ENCODE measurements at regions not wholly inside any gene's neighbourhood (a gene's known extent, or its start where the extent isn't known, plus 50 kb on each side); places are given as distances from the start of the nearest gene placed in this dataset.

DNA sequence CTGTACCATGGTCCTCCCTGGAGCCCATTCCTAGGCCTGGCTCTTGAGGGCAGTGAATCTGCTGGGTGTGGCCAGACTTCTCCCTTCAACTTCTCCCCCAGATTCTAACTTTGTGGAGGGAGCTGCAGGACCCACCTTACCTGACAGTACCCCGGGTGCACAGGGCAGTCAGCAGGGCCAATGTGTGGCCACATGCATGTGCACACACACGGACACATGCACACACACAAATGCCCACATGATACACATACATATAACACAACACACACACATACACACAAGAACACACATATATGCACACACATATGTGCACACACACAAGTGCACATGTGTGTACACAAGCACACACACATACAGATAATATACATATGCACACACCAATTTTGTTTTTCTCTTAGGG is 300.0 kb upstream of the HS6ST1 start:
- H3K36me3 Mint-ChIP-seq, result no peaks in the 10 kb centered on the region
- no peak overlapping the region for H3K4me3 Mint-ChIP-seq
- H3K27ac Mint-ChIP-seq, result no peak overlapping the region

DNA sequence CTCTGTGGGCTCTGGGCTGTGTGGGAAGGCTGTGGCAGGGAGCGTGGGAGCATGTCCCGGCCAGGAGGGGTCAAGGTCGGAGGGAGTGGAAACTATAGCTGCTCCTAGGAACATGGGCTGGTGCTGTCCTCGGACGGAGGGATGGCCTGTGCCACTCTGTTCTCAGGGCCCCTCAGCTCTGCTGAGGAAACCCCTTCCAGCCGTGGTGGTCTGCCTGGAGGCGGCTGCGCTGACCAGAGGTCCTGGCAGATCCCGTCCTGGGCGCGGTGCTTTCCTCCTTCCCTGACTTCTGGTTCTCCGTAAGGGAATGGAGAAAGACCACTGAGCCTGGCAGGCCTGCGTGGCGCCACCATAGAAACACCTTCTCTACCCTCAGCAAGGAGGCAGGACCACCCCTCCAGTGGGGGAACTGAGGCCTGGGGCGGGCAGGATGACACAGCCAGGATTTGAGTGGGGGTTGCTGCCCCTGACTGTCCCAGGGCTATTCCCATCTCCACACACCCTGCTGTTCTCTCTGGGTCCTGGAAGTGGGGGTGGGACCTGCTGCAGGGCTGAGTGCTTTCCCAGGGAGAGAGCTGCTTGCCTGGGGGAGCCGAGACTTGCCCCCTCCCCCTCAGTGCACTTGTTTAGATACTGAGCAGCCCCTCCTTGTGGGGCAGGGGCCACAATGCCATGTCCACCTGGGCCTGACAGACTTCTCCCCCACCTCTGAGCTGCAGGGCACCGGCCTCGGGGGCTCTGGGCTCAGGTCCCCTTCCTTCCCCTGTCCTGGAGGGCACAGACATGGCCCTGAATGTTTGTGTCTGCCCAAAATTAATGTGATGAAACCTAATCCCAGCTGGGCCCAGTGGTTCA is 301.0 kb upstream of the HS6ST1 start:
- DNase-seq (ENCODE audit: low spot score in 2 of 2), result no peak
- Mint-ChIP-seq H3K36me3 (no peaks in the 10 kb centered on the region), H3K27ac (no peak overlapping the region), H3K4me3 (no peak overlapping the region), H3K9me3 (no peaks in the 10 kb centered on the region), H3K4me1 (peaks cover 9% of the 10 kb centered on the region)
- ATAC-seq, result no peak

More for the DNA sequence above, 300.0 kb upstream of the HS6ST1 start:
- no peak for ATAC-seq
- Mint-ChIP-seq H3K4me1 (no peaks in the 10 kb centered on the region), H3K9me3 (no peaks in the 10 kb centered on the region)
- DNase-seq (ENCODE audit: low spot score in 2 of 2), result no peak

- H3K4me3 Mint-ChIP-seq, result no peak overlapping the region
- H3K27ac Mint-ChIP-seq, result no peak overlapping the region
- no peaks in the 10 kb centered on the region for H3K36me3 Mint-ChIP-seq
- H3K9me3 Mint-ChIP-seq, result no peaks in the 10 kb centered on the region
- peaks cover 9% of the 10 kb centered on the region for H3K4me1 Mint-ChIP-seq
- DNase-seq (ENCODE audit: low spot score in 2 of 2), result no peak
- no peak for ATAC-seq
Observed at GRCh38 chr2:128621074-128621473, 302.4 kb upstream of the HS6ST1 start.

GRCh38 chr2:128622371-128622770 is 303.7 kb upstream of the HS6ST1 start:
- DNase-seq (ENCODE audit: low spot score in 2 of 2) (no peak), ATAC-seq (no peak)
- H3K9me3 Mint-ChIP-seq, result no peaks in the 10 kb centered on the region
- no peak overlapping the region for H3K4me3 Mint-ChIP-seq
- H3K36me3 Mint-ChIP-seq, result no peaks in the 10 kb centered on the region
- H3K27ac Mint-ChIP-seq, result no peak overlapping the region
- H3K4me1 Mint-ChIP-seq, result peaks cover 9% of the 10 kb centered on the region

GRCh38 chr2:128622955-128623620 is 304.4 kb upstream of the HS6ST1 start:
- Mint-ChIP-seq H3K9me3 (no peaks in the 10 kb centered on the region), H3K36me3 (no peaks in the 10 kb centered on the region), H3K4me3 (no peak overlapping the region), H3K4me1 (peaks cover 9% of the 10 kb centered on the region), H3K27ac (no peak overlapping the region)
- DNase-seq (ENCODE audit: low spot score in 2 of 2), result no peak
- no peak for ATAC-seq

GRCh38 chr2:128623776-128624761 is 305.4 kb upstream of the HS6ST1 start:
- DNase-seq (ENCODE audit: low spot score in 2 of 2), result peak in 1 of 2 donors; percentile 51
- H3K27ac Mint-ChIP-seq, result no peak overlapping the region
- no peak overlapping the region for H3K4me3 Mint-ChIP-seq
- H3K4me1 Mint-ChIP-seq, result peaks cover 9% of the 10 kb centered on the region
- peak; percentile 6 for ATAC-seq
- no peaks in the 10 kb centered on the region for H3K9me3 Mint-ChIP-seq
- H3K36me3 Mint-ChIP-seq, result no peaks in the 10 kb centered on the region

GRCh38 chr2:128624956-128625355 is 306.3 kb upstream of the HS6ST1 start:
- no peak overlapping the region for H3K27ac Mint-ChIP-seq
- no peak for DNase-seq (ENCODE audit: low spot score in 2 of 2)
- H3K36me3 Mint-ChIP-seq, result no peaks in the 10 kb centered on the region
- no peak for ATAC-seq
- peaks cover 9% of the 10 kb centered on the region for H3K4me1 Mint-ChIP-seq
- H3K4me3 Mint-ChIP-seq, result no peak overlapping the region
- no peaks in the 10 kb centered on the region for H3K9me3 Mint-ChIP-seq

DNA sequence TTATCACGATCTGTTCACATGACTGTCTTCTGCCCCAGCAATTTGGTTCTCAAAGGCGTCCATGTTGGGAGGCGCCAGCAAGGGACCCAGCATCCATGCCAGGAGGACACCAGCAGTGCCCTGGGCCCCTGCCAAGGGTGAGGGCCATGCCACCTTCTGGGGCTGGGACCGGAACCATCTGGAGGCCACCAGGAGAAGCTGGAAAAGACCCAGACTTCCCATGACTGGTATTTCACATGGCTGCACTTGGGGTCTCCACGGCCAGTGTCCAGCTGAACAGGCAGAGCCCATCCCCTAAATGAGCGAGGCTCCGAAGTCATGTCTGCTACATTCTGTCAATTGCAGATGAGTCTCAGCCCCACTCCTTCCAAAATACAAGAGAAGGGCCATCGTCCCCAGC is 306.8 kb upstream of the HS6ST1 start:
- H3K27ac Mint-ChIP-seq, result no peak overlapping the region
- no peak for ATAC-seq
- H3K36me3 Mint-ChIP-seq, result no peaks in the 10 kb centered on the region
- H3K9me3 Mint-ChIP-seq, result no peaks in the 10 kb centered on the region
- no peak overlapping the region for H3K4me3 Mint-ChIP-seq
- H3K4me1 Mint-ChIP-seq, result peaks cover 9% of the 10 kb centered on the region
- no peak for DNase-seq (ENCODE audit: low spot score in 2 of 2)

- ATAC-seq (no peak), DNase-seq (ENCODE audit: low spot score in 2 of 2) (no peak)
- Mint-ChIP-seq H3K4me1 (peaks cover 9% of the 10 kb centered on the region), H3K27ac (no peak overlapping the region), H3K4me3 (no peak overlapping the region), H3K36me3 (no peaks in the 10 kb centered on the region), H3K9me3 (no peaks in the 10 kb centered on the region)
Observed at GRCh38 chr2:128625963-128626759, 307.5 kb upstream of the HS6ST1 start.

DNA sequence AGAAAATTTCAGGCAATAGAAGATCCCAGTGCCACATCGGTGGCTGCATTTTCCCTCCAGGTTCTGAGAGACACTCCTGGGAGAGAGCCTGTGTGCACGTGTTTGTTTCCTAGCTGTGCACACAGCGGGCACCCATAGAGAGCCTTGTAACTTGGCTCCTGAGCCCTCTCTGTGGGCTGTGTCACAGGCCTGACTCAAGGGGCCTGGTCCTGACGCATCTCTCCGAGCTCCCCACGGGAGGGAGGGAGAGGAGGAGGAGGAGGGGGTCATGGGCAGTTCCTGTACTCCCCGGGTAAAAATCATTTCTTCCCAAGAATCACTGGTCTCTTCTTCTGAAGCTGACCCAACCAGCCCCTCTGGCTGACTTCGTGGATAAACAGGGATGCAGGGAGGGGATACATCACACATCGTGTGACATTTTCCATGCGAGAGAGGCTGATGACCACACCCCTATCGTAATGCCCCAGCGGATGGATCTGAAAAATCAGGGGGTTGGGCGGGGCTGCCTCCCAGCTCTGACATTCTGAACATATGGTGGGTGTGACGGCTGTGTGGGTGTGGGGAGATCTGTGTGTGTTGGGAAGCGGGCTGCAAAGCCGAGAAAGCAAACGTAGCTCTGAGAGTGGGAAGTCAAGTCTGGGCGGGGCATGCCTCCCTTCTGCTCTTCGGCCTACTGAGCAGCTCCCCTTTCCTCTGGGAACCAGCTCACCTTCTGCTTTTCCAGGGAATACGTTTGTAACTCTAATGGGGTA is 308.3 kb upstream of the HS6ST1 start:
- ATAC-seq, result no peak
- DNase-seq (ENCODE audit: low spot score in 2 of 2), result no peak
- H3K4me1 Mint-ChIP-seq, result peaks cover 9% of the 10 kb centered on the region
- H3K36me3 Mint-ChIP-seq, result no peaks in the 10 kb centered on the region
- no peak overlapping the region for H3K27ac Mint-ChIP-seq
- H3K9me3 Mint-ChIP-seq, result no peaks in the 10 kb centered on the region
- no peak overlapping the region for H3K4me3 Mint-ChIP-seq

- Mint-ChIP-seq H3K4me3 (no peak overlapping the region), H3K9me3 (no peaks in the 10 kb centered on the region), H3K36me3 (no peaks in the 10 kb centered on the region), H3K27ac (no peak overlapping the region), H3K4me1 (peaks cover 9% of the 10 kb centered on the region)
- DNase-seq (ENCODE audit: low spot score in 2 of 2) (no peak), ATAC-seq (no peak)
Observed at GRCh38 chr2:128628206-128628605, 309.5 kb upstream of the HS6ST1 start.

DNA sequence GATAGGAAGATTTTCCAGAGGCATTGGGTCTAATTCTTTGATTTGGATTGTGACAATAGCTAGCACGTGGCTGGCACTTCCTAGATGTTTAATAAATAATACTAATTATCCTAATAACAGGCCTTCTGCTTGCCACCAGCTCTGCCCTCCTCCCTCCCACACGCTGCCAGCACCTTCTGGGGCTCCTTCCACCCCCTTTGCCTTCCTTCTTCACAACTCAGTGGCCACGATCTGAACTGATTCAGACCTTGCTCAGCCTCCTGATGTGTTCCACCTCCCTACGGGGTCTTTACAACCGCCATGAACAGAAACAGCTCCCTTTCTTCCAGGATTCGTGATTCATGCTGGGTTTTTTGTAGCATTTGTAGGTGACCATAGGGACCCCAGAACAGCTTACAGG is 310.3 kb upstream of the HS6ST1 start:
- ATAC-seq (no peak), DNase-seq (ENCODE audit: low spot score in 2 of 2) (no peak)
- Mint-ChIP-seq H3K4me3 (no peak overlapping the region), H3K9me3 (no peaks in the 10 kb centered on the region), H3K4me1 (peaks cover 6% of the 10 kb centered on the region), H3K36me3 (no peaks in the 10 kb centered on the region), H3K27ac (no peak overlapping the region)

GRCh38 chr2:128630974-128631697 is 312.5 kb upstream of the HS6ST1 start:
- Mint-ChIP-seq H3K4me1 (no peaks in the 10 kb centered on the region), H3K27ac (no peak overlapping the region), H3K36me3 (no peaks in the 10 kb centered on the region), H3K4me3 (no peak overlapping the region), H3K9me3 (no peaks in the 10 kb centered on the region)
- DNase-seq (ENCODE audit: low spot score in 2 of 2), result no peak
- peak; percentile 19 for ATAC-seq

All from stimulated activated effector memory CD8-positive, alpha-beta T cell treated with anti-CD3 and anti-CD28 coated beads, Interleukin-12 subunit alpha, Interleukin-12 subunit beta, amount 100 ng/mL, for 72 hours (primary cell).